GM21423 (cell line): ENCODE measurements at regions not wholly inside any gene's neighbourhood (a gene's known extent, or its start where the extent isn't known, plus 50 kb on each side); places are given as distances from the start of the nearest gene placed in this dataset.

Experiments
- ATAC-seq: cut with Tn5 transposase; IDR thresholded peaks from one replicate; pipeline ENCODE4 v1.9.1; 2021; ENCODE audit warnings: mild to moderate bottlenecking, moderate library complexity; ENCODE audit not compliant: unreplicated experiment

DNA sequence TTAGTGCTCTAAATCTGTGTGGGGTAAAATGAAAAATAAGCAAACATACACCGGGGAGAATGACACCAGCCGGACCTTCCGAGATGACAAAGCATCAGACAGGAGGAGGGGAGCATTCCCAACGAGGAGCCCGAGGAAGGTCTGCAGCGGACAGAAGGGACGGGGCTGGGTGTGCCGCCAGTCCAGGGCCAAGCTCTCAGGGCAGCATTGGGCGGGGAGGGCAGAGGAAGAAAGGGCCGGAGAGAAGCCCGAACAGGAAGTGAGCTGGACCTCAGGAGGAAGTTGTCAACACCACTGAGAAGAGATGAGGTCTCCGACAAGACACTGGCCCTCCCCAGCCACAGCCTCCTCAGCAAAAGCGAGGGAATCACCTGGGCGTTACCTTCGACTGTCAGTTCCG, 182.6 kb upstream of the RNF32 start:
- ATAC-seq, result no peak

GRCh38 chr7:156456503-156457115, 184.0 kb upstream of the RNF32 start:
- ATAC-seq, result no peak

DNA sequence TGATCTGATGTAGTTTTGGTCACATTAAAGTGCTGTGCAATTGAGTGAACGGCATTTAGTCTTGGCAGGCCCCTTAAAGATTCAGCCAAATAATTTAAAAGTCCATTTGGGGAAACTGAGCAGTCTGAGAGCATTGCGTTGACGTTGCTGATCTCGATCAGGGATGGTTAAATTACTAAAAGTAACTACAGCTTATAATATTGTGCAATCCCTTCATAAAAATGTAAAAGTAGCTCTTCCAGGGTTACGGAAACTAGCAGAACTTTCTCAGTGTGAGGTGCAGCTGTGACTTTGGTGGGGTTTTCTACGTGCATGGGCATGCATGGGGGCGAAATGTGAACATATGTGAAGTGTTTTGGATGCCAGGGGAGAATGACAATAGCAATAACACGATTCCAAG, 184.5 kb upstream of the RNF32 start:
- ATAC-seq, result no peak

- no peak for ATAC-seq
Measured at GRCh38 chr7:156450473-156450872, 190.1 kb upstream of the RNF32 start.

DNA sequence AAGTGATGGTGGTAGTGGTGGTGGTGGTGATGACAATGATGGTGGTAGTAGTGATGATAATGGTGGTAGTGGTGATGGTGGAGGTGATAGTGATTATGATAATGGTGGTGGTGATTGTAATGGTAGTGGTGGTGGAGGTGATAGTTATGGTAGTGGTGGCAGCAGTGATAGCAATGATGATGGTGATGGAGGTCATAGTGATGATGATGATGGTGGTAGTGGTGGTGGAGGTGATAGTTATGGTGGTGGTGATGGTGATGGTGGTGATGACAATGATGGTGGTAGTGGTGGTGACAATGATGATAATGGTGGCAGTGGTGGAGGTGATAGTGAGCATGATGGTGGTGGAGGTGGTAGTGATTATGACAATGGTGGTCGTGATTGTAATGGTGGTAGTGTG, 191.7 kb upstream of the RNF32 start:
- no peak for ATAC-seq

- ATAC-seq, result no peak
Measured at GRCh38 chr7:156446990-156447389, 193.6 kb upstream of the RNF32 start.

GRCh38 chr7:156445997-156446761, 194.4 kb upstream of the RNF32 start:
- no peak for ATAC-seq

GRCh38 chr7:156442516-156442915, 198.1 kb upstream of the RNF32 start:
- ATAC-seq, result no peak

DNA sequence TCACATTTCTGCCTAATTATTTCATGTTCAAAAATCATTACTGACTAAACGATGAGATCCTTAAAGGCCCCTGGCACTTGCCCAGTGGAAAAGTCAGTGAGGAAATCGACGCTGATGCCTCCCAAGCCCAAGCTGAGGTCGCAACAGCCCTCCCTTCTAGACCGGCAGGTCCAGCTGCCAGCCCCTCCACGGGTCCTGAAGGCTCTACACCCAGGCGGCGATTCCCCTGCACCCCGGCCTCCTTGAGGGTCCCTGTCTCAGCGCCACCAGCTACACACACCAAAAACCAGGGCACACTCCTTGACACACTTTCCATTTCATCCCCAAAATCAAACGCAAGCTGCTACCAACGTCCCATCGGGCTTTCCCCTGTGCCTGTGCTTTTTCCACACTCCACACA, 200.1 kb upstream of the RNF32 start:
- no peak for ATAC-seq

GRCh38 chr7:156438011-156438410, 202.6 kb upstream of the RNF32 start:
- no peak for ATAC-seq

DNA sequence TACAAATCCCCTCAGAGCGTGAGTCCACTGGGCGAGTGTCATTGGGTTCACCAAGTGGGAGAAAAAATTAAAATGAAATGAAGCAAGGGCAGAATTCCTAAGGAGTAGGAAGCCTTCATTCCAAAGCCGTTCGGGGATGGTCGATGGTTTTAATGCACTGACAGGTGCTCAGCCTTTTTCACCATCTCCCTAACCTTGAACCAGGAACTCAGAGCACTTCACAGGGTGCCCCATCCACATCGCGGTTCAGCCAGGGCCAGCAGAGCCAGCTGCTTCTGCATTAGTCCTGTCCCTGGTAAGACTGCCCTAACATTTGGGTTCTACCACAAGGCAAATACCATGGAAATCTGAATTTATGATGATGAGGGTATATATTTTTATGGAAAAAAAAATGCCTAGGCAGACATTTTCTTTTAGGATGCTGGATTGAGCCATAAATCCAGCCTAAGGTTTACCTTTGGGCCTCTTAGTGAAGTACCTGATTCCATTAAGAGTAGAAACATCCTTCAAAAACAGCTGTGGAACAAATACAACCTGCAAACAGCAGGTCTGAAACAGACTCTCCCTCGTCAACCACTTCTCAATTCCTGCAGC, 203.5 kb upstream of the RNF32 start:
- ATAC-seq, result no peak

DNA sequence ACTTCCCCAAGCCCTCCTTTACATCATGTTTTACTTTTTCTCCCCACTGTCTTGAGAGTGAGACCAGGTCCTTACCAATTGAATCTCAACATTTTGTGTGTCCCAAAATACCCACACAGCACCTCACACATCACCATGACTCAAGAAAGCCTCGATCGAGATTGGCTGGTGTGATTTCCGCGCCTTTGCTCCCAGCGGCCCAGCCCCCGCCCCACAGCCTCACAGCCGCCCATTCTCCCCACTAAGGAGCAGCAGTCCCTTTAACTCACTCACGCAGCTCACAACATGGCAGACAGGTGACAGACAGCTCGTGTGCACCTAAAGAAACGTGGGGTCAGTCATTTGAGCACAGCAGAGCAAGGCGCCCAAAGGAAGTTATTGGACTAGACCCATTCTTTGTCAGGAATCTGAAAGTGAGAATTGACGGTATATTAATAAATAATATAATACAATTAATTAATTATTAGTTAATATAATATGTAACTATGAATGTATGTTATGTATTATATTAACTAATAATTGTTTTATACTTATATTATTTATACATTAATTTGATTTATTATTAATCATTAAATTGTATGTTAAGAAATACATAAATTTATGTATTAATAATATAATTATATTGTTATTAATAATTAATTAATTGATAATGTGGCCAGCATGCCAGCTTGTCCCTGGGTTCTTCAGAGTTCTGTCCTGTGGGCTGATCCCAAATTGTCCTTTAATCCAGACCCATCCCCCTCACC, 204.9 kb upstream of the RNF32 start:
- no peak for ATAC-seq

DNA sequence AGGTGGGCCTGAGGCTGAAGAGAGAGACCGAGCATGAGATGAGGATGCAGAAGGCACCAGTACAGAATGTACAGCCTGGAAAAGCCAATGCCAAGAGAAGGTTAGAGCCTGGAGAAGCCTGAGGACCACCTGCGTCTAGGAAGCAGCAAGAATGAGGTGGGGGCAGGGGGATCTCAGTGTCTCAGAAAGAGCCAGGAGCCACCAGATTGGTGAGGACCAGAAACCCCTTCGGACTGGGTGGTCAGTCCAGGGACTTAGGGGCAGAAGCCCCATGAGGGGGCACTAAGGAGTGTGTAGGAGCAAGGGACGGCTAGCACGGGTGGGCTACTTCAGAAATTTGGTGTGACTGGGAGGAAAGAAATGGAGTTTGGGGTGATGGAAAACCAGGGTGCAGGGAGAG, 205.9 kb upstream of the RNF32 start:
- ATAC-seq, result no peak

- no peak for ATAC-seq
Measured at GRCh38 chr7:156432018-156432417, 208.6 kb upstream of the RNF32 start.

DNA sequence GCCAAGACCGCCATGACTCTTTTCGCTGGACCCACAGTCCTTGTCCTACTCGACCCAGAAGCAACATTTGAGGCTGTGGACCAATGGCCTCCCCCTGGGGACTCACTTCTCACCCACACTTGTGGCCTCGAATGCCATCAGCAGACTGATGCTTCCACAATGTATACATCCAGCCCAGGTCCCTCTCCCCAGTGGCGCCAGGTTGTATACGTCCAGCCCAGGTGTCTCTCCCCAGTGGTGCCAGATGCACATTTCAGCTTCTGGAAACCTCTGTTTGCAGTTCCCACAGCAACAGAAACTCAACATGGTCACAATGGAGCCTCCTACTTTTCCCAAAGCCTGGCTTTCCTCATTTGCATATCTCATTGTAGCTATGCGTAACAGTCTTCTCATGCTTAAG, 210.5 kb upstream of the RNF32 start:
- ATAC-seq, result no peak

DNA sequence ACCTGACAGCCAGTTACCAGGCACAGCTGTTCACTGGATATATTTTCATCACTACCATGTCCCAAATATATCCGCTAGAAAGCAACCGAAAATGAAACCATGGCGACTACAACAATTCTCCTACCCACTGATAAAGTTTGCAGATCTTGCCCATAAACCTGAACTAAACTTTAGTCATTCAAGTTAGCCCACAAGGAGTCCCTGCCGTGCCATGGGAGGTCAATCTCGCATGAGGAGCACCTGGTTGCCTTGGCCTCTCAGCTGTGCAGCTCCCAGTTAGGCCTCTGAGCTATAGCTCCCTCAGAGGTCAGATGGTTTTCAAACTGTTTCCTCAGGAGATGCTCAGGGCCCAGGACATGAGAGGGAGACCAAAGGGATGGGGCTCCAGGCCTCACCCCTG, 211.1 kb upstream of the RNF32 start:
- ATAC-seq, result no peak

DNA sequence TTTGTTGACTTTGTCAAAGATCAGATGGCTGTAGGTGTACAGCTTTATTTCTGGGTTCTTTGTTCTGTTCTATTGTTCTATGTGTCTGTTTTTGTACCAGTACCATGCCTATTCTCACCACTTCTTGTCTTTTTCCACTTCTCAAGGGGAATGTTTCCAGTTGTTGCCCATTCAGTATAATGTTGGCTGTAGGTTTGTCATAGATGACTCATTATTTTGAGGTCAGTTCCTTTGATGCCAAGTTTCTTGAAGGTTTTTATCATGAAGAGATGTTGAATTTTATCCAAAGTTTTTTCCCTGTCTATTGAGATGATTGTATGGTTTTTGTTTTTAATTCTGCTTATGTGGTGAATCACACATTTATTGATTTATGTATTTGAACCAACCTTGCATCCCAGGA, 216.7 kb upstream of the RNF32 start:
- no peak for ATAC-seq

- ATAC-seq, result no peak
Measured at GRCh38 chr7:156420496-156420895, 220.1 kb upstream of the RNF32 start.

DNA sequence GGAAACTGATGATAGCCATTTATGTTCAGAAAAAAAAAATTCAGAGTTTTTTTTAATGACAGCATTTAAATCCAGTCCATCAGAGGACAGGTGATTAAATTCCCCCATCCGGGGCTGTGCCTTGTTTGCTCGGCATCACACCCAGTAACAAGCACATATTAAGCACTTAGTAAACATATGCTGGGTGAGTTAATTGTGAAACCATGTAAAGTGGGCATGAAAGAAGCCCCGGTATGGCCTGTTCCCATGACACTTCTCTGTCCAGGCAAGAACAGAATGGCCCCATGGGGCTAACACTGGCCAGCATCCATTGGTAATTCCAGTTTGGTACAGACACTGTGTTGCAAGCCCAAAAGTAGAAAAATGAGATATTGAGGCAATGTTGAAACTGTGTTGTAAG, 220.8 kb upstream of the RNF32 start:
- no peak for ATAC-seq

- ATAC-seq, result no peak
Measured at GRCh38 chr7:156402255-156402654, 238.3 kb upstream of the RNF32 start.

GRCh38 chr7:156401617-156402016, 239.0 kb upstream of the RNF32 start:
- ATAC-seq, result no peak

DNA sequence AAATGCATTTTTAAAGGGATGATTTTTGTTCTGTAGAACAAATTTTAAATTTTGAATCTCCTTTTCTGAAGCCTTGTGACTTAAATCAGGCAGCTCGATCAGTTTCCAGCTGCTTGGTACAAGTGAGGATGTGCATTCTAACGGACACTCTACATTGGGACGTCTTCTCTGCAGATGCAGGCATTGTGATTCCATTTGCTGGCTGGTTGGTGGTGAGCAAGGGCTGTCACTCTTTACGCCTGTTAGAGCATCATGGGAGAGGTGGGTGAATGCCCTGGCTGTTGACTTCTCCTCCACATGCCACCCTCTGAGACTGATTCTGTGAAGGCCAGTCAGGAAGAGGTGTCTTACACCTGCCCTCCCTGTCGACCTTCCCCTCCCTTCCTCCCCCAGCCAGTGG, 240.5 kb upstream of the RNF32 start:
- ATAC-seq, result no peak
